Lower leg skin (tissue), 4 donors: ENCODE measurements at regions not wholly inside any gene's neighbourhood (a gene's known extent, or its start where the extent isn't known, plus 50 kb on each side); places are given as distances from the start of the nearest gene placed in this dataset.
A peak's percentile ranks its signal among the peaks of the same experiment; 100 is the strongest.
"Not testable (repeated sequence)": the region's sequence is repeated elsewhere in the genome, so short reads cannot be mapped to it uniquely, and the experiment has no call there.

Experiments
- DNase-seq, 2 donors: peaks; one replicate each; pipeline ENCODE4 v3.0.0-alpha.2; 2019; ENCODE audit warnings: low spot score in 2 of 2
- H3K4me3 ChIP-seq: fragments of 200-600 bp; sonication (generic); 2 replicates; pipeline ENCODE4 v1.5.1; 2017; ENCODE audit warnings: mild to moderate bottlenecking, low read depth; ENCODE audit not compliant: poor library complexity, severe bottlenecking
- POLR2A ChIP-seq, 2 donors: fragments of 450-650 bp; IDR thresholded peaks; one replicate each; pipeline ENCODE4 v1.6.1; 2016 to 2017; ENCODE audit warnings: antibody characterized with exemption in 2 of 2, mild to moderate bottlenecking in 1 of 2, moderate library complexity in 1 of 2
- whole genome bisulfite sequencing, 2 donors: methylation state at CpG; one replicate each; pipeline ENCODE4 v1.1.5; 2018; 5-methylcytosine and 5-hydroxymethylcytosine counted together
- intact Hi-C: fragments of 100-400 bp; cut with DNase I; formaldehyde crosslinking; loops from one replicate; pipeline ENCODE4 v1.15.0; 2023; ENCODE audit warnings: low total_unique reads
- TF ChIP-seq, protein P1 (sequence below), 3 donors: fragments of 450-650 bp; IDR thresholded peaks; one replicate each; pipeline ENCODE4 v1.5.1; 2016; ENCODE audit warnings: antibody characterized with exemption in 3 of 3, mild to moderate bottlenecking in 3 of 3, moderate library complexity in 2 of 3

DNA sequence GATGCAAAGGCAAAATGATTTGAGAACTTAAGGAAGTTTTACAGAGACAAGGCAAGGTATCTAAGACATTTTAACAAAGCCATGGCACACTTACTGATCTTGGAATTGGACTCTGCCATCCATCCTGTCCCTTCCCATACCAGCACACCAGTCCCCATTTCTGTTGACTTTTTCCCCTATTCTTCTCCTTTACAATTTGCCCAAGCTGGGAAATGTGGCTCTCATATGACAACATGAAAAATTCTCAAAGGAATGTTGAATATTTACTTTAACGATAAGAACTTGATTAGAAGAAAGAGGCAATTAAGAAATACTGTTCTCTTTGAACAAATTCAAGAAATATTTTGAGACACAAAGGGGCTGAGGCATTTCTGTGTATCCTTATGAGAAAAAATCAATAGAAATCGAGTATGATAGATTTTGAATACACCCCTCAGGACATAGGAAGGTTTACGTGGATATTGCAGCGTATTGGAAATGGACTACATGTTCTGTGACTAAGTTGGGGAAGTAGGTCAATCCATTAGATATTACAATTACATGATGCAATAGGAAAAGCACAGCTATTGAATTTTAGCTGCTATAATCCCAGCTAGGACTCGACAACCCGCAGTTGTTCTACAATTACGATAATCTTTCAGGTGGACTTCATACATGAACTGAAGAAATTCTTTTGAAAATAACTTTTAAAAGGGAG is 201.6 kb downstream of the TRIB2 start:
- TF ChIP-seq, protein P1, sequence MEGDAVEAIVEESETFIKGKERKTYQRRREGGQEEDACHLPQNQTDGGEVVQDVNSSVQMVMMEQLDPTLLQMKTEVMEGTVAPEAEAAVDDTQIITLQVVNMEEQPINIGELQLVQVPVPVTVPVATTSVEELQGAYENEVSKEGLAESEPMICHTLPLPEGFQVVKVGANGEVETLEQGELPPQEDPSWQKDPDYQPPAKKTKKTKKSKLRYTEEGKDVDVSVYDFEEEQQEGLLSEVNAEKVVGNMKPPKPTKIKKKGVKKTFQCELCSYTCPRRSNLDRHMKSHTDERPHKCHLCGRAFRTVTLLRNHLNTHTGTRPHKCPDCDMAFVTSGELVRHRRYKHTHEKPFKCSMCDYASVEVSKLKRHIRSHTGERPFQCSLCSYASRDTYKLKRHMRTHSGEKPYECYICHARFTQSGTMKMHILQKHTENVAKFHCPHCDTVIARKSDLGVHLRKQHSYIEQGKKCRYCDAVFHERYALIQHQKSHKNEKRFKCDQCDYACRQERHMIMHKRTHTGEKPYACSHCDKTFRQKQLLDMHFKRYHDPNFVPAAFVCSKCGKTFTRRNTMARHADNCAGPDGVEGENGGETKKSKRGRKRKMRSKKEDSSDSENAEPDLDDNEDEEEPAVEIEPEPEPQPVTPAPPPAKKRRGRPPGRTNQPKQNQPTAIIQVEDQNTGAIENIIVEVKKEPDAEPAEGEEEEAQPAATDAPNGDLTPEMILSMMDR (IDR thresholded peaks at IDR 0.05) = no peak
- no peak for TF ChIP-seq POLR2A (IDR thresholded peaks at IDR 0.05)
- WGBS, 2 donors = 65 to 77% methylated on average over 7 of the region's 7 CpGs
- intact Hi-C loops = no loop called here
- no peak for DNase-seq
- H3K4me3 ChIP-seq = no peak overlapping the region

DNA sequence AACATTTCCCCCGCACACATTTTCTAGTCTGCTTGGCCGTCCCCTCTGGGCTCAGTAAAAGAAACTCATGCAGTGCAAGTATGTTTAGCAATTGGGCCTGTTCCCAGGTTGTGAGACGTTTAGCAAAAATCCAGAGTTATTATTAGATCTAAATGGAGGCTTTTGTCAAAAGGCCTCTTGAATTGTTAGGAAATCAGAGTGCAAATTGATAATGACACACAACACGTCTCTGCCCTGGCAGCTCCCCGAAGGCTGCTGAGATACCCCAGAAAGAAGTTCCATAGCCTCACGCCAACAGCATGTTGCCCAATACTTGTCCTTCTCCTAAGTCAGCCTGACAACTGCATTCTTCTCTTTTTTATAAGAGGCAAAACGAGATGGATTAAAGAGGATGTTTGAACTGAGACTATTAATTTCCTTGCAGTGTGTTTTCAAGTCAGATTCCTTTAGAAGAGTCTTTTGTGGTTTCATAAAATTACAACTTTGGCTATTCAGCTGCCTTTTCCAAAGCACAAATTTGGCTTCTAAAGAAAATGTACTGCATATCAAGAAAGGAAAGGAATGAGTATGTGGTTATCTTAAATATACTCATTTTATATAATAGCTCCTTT is 202.2 kb downstream of the TRIB2 start:
- 31 to 45% methylated on average over 7 of the region's 7 CpGs for WGBS, 2 donors
- TF ChIP-seq, protein P1 (IDR thresholded peaks at IDR 0.05) = no peak
- no peak for TF ChIP-seq POLR2A (IDR thresholded peaks at IDR 0.05)
- intact Hi-C loops = no loop called here
- DNase-seq = peak; percentile 81 to 92
- H3K4me3 ChIP-seq = no peak overlapping the region

DNA sequence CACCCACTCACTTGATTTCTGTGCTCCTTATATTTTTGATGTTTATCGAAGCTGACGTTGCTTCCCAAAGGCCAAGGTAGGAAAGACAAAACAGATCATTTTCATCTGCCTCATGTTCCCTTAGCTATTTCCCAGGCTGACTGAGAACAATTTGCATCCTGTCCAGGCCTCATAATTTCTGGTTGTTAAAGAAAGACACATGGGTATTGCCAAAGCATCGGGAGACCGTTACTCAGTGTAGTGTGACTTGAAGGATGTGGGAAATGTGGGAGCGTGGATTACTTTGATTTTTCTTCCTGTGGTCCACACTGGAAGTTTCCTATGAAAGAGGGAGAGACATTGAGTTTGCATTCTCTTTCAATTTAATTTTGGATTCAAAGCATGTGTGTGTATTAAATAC is 204.6 kb downstream of the TRIB2 start:
- intact Hi-C loops = no loop called here
- 67 to 78% methylated on average over 5 of the region's 5 CpGs for WGBS, 2 donors

DNA sequence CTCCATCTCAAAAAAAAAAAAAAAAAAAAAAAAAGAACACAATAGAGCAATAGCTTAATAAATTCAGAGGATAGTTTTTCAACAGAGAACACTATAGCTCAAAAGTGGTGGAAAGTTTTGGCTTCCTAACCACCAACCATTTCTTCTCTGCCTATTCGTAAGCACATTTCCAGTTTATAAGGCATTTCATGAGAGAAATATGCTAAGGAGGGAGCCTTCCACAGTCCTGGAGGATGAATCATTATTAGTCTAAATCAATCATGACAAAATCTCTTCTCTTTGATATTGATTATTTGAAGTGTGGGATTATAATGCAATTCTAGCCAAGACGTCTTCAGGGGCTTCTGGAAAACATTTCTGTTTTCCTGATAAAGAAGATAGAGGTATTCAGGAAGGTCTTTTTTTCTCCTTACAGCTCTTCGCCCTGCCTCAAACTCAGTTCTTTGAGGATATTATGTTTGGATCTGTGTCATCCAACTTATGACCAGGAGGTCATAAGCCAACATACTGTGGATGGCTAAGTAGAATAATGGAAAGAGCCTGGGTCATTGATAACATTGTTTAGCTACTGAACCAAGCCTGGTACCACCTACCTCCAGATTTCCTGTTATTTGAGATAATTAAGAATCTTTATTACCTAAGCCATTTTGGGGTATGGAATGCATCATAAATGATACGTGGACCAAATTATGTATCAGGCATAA is 207.3 kb downstream of the TRIB2 start:
- intact Hi-C loops = no loop called here
- TF ChIP-seq POLR2A (IDR thresholded peaks at IDR 0.05) = no peak
- TF ChIP-seq, protein P1 (IDR thresholded peaks at IDR 0.05) = no peak
- H3K4me3 ChIP-seq = no peak overlapping the region
- no peak for DNase-seq
- 80 to 89% methylated on average over 4 of the region's 4 CpGs for WGBS, 2 donors

More for the DNA sequence above, 204.6 kb downstream of the TRIB2 start:
- no peak for DNase-seq
- no peak for TF ChIP-seq POLR2A (IDR thresholded peaks at IDR 0.05)
- H3K4me3 ChIP-seq = no peak overlapping the region

DNA sequence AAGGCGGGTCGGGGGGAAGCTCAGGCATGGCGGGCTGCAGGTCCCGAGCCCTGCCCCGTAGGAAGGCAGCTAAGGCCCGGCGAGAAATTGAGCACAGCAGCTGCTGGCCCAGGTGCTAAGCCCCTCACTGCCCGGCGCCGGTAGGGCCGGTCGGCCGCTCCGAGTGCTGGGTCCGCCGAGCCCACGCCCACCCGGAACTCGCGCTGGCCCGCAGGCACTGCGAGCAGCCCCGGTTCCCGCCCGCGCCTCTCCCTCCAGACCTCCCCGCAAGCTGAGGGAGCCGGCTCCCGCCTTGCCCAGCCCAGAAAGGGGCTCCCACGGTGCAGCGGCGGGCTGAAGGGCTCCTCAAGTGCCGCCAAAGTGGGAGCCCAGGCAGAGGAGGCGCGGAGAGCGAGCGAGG is 209.9 kb downstream of the TRIB2 start:
- DNase-seq, intact Hi-C loops, H3K4me3 ChIP-seq: not testable (repeated sequence)
- WGBS, 2 donors = 99% methylated on average over 26 to 27 of the region's 37 CpGs

DNA sequence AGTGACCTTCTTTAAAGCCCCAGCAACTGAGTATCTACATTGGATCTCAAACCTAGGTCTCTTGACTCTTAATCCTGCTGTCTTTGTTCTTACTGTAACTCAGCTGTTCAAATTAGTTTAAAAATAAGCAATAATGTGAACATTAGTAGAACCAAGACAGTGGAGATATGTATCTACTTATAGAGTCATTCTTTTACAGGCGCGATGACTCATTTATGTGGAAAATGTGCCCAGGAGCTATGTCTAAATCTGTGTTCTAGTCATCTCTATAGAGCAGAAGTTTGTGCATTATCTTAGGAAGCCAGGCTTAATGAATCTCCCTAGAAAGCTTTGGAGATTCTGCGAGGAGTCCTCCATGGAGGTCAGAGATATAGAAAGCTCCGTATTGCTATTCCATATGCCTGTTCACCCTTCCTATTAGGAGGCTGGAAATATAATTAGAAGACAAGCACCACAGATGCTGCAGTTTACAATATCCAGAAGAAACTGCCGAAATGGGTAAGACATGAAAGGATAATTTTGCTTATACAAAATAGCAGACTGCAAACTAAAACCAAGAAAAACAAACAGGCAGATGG is 211.6 kb downstream of the TRIB2 start:
- TF ChIP-seq POLR2A (IDR thresholded peaks at IDR 0.05) = no peak
- TF ChIP-seq, protein P1 (IDR thresholded peaks at IDR 0.05) = no peak
- intact Hi-C loops = no loop called here
- 37 to 41% methylated on average over 5 of the region's 5 CpGs for WGBS, 2 donors
- H3K4me3 ChIP-seq = no peak overlapping the region
- no peak for DNase-seq
